ENCODE measurements at regions not wholly inside any gene's neighbourhood (a gene's known extent, or its start where the extent isn't known, plus 50 kb on each side); places are given as distances from the start of the nearest gene placed in this dataset.

- intact Hi-C loops (cut with DNase I; ENCODE audit: low total_unique reads) = no loop called here
- no peak overlapping the region for H3K4me3 ChIP-seq
Observed at GRCh38 chr13:37364007-37364406, 234.6 kb downstream of the POSTN start.

GRCh38 chr13:37361608-37362007 is 237.0 kb downstream of the POSTN start:
- TF ChIP-seq POLR2AphosphoS5 (IDR thresholded peaks at IDR 0.05) (no peak), POLR2A (IDR thresholded peaks at IDR 0.05) (no peak)
- TF ChIP-seq, protein P1, sequence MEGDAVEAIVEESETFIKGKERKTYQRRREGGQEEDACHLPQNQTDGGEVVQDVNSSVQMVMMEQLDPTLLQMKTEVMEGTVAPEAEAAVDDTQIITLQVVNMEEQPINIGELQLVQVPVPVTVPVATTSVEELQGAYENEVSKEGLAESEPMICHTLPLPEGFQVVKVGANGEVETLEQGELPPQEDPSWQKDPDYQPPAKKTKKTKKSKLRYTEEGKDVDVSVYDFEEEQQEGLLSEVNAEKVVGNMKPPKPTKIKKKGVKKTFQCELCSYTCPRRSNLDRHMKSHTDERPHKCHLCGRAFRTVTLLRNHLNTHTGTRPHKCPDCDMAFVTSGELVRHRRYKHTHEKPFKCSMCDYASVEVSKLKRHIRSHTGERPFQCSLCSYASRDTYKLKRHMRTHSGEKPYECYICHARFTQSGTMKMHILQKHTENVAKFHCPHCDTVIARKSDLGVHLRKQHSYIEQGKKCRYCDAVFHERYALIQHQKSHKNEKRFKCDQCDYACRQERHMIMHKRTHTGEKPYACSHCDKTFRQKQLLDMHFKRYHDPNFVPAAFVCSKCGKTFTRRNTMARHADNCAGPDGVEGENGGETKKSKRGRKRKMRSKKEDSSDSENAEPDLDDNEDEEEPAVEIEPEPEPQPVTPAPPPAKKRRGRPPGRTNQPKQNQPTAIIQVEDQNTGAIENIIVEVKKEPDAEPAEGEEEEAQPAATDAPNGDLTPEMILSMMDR (IDR thresholded peaks at IDR 0.05) = no peak
- intact Hi-C loops (cut with DNase I; ENCODE audit: low total_unique reads) = no loop called here

More at GRCh38 chr13:37364007-37364406, 234.6 kb downstream of the POSTN start:
- TF ChIP-seq POLR2A (IDR thresholded peaks at IDR 0.05) (no peak), POLR2AphosphoS5 (IDR thresholded peaks at IDR 0.05) (no peak)
- TF ChIP-seq, protein P1 (IDR thresholded peaks at IDR 0.05) = no peak
- Histone ChIP-seq H3K27ac (no peak overlapping the region), H3K27me3 (no peaks in the 10 kb centered on the region), H3K36me3 (no peaks in the 10 kb centered on the region), H3K9me3 (no peaks in the 10 kb centered on the region), H3K4me1 (no peaks in the 10 kb centered on the region)
- DNase-seq (ENCODE audit: low spot score in 2 of 2) = no peak

DNA sequence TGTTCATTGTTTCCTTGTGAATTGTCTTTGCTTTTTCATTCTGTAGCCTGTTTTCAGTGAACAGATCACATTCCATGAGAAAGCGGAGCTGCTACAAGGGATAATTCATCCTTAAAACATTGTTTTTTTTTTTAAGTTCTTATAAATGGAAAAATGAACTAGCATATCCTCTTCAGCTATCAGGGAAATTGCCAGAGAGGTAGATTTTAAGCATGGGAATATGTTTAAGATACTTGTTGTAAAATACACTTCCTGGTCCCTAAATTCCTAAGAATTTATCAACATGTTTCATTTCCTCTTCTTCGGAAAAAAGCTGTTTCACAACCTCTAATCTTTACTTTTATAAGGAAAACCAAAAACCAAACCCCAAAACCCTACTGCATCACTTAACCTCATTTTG is 238.0 kb downstream of the POSTN start:
- Histone ChIP-seq H3K36me3 (no peaks in the 10 kb centered on the region), H3K4me3 (no peak overlapping the region), H3K4me1 (no peaks in the 10 kb centered on the region), H3K9me3 (no peaks in the 10 kb centered on the region), H3K27ac (peak overlapping the region in 1 of 2 donors; percentile 5), H3K27me3 (no peaks in the 10 kb centered on the region)
- intact Hi-C loops (cut with DNase I; ENCODE audit: low total_unique reads) = no loop called here
- DNase-seq (ENCODE audit: low spot score in 2 of 2) = no peak
- no peak for TF ChIP-seq POLR2A (IDR thresholded peaks at IDR 0.05)
- no peak for TF ChIP-seq POLR2AphosphoS5 (IDR thresholded peaks at IDR 0.05)
- TF ChIP-seq, protein P1 (IDR thresholded peaks at IDR 0.05) = no peak

More at GRCh38 chr13:37361608-37362007, 237.0 kb downstream of the POSTN start:
- Histone ChIP-seq H3K27me3 (no peaks in the 10 kb centered on the region), H3K9me3 (no peaks in the 10 kb centered on the region), H3K4me3 (no peak overlapping the region), H3K36me3 (no peaks in the 10 kb centered on the region), H3K27ac (no peak overlapping the region), H3K4me1 (no peaks in the 10 kb centered on the region)
- DNase-seq (ENCODE audit: low spot score in 2 of 2) = no peak

DNA sequence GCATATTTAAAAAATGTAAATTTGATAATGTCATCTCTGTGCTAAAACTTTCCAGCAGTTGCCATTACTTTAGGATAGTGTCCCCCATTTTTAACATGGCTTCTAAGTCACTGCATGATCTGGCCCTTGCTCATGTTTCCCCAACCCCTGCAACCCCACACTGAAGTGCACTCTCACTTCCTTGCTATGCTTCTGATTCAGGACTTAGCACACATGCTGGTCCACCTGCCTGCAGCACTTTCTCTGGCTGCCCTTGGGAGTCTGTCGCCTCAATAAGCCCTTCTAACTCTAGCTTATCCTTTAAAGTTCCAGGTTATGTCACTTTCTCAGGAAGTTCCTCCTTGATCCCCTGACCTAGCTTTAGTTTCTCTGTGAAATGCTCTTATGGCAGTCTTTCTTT is 241.0 kb downstream of the POSTN start:
- no peaks in the 10 kb centered on the region for H3K36me3 ChIP-seq
- no peak for DNase-seq (ENCODE audit: low spot score in 2 of 2)
- H3K4me1 ChIP-seq = no peaks in the 10 kb centered on the region
- no peaks in the 10 kb centered on the region for H3K9me3 ChIP-seq
- intact Hi-C loops (cut with DNase I; ENCODE audit: low total_unique reads) = no loop called here
- TF ChIP-seq, protein P1 (IDR thresholded peaks at IDR 0.05) = no peak
- TF ChIP-seq POLR2AphosphoS5 (IDR thresholded peaks at IDR 0.05) = no peak
- TF ChIP-seq POLR2A (IDR thresholded peaks at IDR 0.05) = no peak
- H3K4me3 ChIP-seq = no peak overlapping the region
- no peak overlapping the region for H3K27ac ChIP-seq
- H3K27me3 ChIP-seq = no peaks in the 10 kb centered on the region

GRCh38 chr13:37353911-37354310 is 244.7 kb downstream of the POSTN start:
- H3K36me3 ChIP-seq = no peaks in the 10 kb centered on the region
- H3K4me1 ChIP-seq = no peaks in the 10 kb centered on the region
- no peaks in the 10 kb centered on the region for H3K27me3 ChIP-seq
- no peak overlapping the region for H3K4me3 ChIP-seq
- no peaks in the 10 kb centered on the region for H3K9me3 ChIP-seq
- no peak for DNase-seq (ENCODE audit: low spot score in 2 of 2)
- intact Hi-C loops (cut with DNase I; ENCODE audit: low total_unique reads) = no loop called here
- TF ChIP-seq, protein P1 (IDR thresholded peaks at IDR 0.05) = no peak
- TF ChIP-seq POLR2AphosphoS5 (IDR thresholded peaks at IDR 0.05) (no peak), POLR2A (IDR thresholded peaks at IDR 0.05) (no peak)
- H3K27ac ChIP-seq = no peak overlapping the region
